Body of pancreas (tissue), 4 donors: ENCODE measurements at regions not wholly inside any gene's neighbourhood (a gene's known extent, or its start where the extent isn't known, plus 50 kb on each side); places are given as distances from the start of the nearest gene placed in this dataset.
"Not testable (repeated sequence)": the region's sequence is repeated elsewhere in the genome, so short reads cannot be mapped to it uniquely, and the experiment has no call there.

Source experiments
- CTCF ChIP-seq, 7 experiments: fragments of 450-650 bp in 4 of 7; fragments of 200-600 bp in 3 of 7; sonication (generic) in 3 of 7; IDR thresholded peaks; one replicate each; pipeline ENCODE4 v1.5.1; 2016 to 2019; ENCODE audit warnings: antibody characterized with exemption in 7 of 7
- POLR2A ChIP-seq, 3 donors: fragments of 450-650 bp; IDR thresholded peaks; one replicate each; pipeline ENCODE4 v1.6.1; 2016; ENCODE audit warnings: antibody characterized with exemption in 3 of 3, mild to moderate bottlenecking in 2 of 3

GRCh38 chr9:62058155-62058554 lies 868.3 kb downstream of the SPATA31A7 start:
- TF ChIP-seq CTCF, POLR2A (IDR thresholded peaks at IDR 0.05): not testable (repeated sequence)
